HG02943 (cell line): ENCODE measurements at regions not wholly inside any gene's neighbourhood (a gene's known extent, or its start where the extent isn't known, plus 50 kb on each side); places are given as distances from the start of the nearest gene placed in this dataset.
"Not testable (repeated sequence)": the region's sequence is repeated elsewhere in the genome, so short reads cannot be mapped to it uniquely, and the experiment has no call there.

Experiments
- ATAC-seq: cut with Tn5 transposase; IDR thresholded peaks from one replicate; pipeline ENCODE4 v1.9.1; 2021; ENCODE audit warnings: mild to moderate bottlenecking, low read depth, moderate library complexity; ENCODE audit not compliant: unreplicated experiment

- ATAC-seq, result no peak
Measured at GRCh38 chr1:229851511-229851910, 215.5 kb upstream of the GALNT2 start.

- ATAC-seq, result no peak
Measured at GRCh38 chr1:229853751-229854150, 213.3 kb upstream of the GALNT2 start.

GRCh38 chr1:229854620-229855019 lies 212.4 kb upstream of the GALNT2 start:
- ATAC-seq, result no peak

GRCh38 chr1:229856009-229856650 lies 210.9 kb upstream of the GALNT2 start:
- peak; percentile 96 for ATAC-seq

- ATAC-seq, result no peak
Measured at GRCh38 chr1:229857585-229857984, 209.5 kb upstream of the GALNT2 start.

- ATAC-seq, result no peak
Measured at GRCh38 chr1:229859026-229859425, 208.0 kb upstream of the GALNT2 start.

GRCh38 chr1:229860926-229861325 lies 206.1 kb upstream of the GALNT2 start:
- no peak for ATAC-seq

GRCh38 chr1:229862017-229862774 lies 204.8 kb upstream of the GALNT2 start:
- ATAC-seq, result no peak

GRCh38 chr1:229863651-229864545 lies 203.1 kb upstream of the GALNT2 start:
- ATAC-seq, result no peak

- ATAC-seq, result no peak
Measured at GRCh38 chr1:229864686-229865230, 202.3 kb upstream of the GALNT2 start.

- ATAC-seq, result not testable (repeated sequence)
Measured at GRCh38 chr1:229865321-229865720, 201.7 kb upstream of the GALNT2 start.

GRCh38 chr1:229867726-229868125 lies 199.3 kb upstream of the GALNT2 start:
- no peak for ATAC-seq

GRCh38 chr1:229869240-229869639 lies 197.8 kb upstream of the GALNT2 start:
- ATAC-seq, result no peak

GRCh38 chr1:229869687-229870086 lies 197.4 kb upstream of the GALNT2 start:
- ATAC-seq, result no peak

- ATAC-seq, result no peak
Measured at GRCh38 chr1:229870381-229870780, 196.7 kb upstream of the GALNT2 start.

- ATAC-seq, result no peak
Measured at GRCh38 chr1:229871078-229871676, 195.9 kb upstream of the GALNT2 start.

GRCh38 chr1:229874136-229874535 lies 192.9 kb upstream of the GALNT2 start:
- ATAC-seq, result no peak

- no peak for ATAC-seq
Measured at GRCh38 chr1:229874609-229875008, 192.4 kb upstream of the GALNT2 start.

GRCh38 chr1:229875086-229875485 lies 192.0 kb upstream of the GALNT2 start:
- no peak for ATAC-seq

- no peak for ATAC-seq
Measured at GRCh38 chr1:229879746-229880145, 187.3 kb upstream of the GALNT2 start.
